ENCODE measurements at regions not wholly inside any gene's neighbourhood (a gene's known extent, or its start where the extent isn't known, plus 50 kb on each side); places are given as distances from the start of the nearest gene placed in this dataset.

DNA sequence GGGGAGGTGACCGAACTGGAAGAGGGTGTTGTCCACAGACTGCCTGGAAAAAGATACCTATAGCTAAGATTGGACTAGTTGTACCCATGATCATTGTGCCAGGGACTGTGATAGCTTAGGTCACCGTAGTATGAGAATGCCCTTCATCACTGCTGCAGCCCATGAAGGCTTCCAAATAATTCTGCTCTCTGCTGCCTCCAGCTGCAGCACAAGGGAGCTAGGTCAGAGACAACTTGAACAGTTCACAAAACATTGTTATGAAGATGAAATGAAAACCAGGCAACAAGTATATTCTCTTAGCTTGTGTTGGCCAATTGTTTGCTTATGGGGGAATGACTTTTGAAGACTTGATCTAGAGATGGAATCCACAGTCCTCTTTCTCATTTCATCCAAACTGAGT lies 246.7 kb downstream of the MRPL39 start:
- DNase-seq (ENCODE audit: low spot score in 2 of 2): no peak
- Mint-ChIP-seq H3K36me3 (ENCODE audit: insufficient read depth) (no peaks in the 10 kb centered on the region), H3K27me3 (no peaks in the 10 kb centered on the region), H3K4me1 (no peaks in the 10 kb centered on the region), H3K27ac (ENCODE audit: low read depth) (no peak overlapping the region), H3K9me3 (no peaks in the 10 kb centered on the region), H3K4me3 (no peak overlapping the region)
- no peak for ATAC-seq (replicated peaks; ENCODE audit: extremely low read depth, poor library complexity, severe bottlenecking)

DNA sequence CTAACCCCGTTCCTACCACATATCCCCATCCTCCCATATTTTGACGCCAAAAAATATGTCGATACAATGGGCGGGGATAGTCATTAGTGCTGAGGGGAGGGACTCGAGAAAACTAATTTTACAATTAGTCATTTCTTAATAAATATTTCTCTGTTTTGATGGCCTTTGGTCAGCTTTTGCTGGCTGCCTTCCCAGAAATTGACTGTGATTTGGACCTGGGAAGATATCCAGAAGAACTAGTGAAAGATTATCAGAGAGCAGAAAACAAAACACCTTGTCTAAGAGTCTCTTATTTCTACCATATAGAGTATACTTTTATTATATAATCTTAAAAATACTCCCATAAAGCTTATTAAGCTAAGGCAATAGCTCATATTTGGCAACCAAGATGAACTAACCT lies 247.6 kb downstream of the MRPL39 start:
- DNase-seq (ENCODE audit: low spot score in 2 of 2): no peak
- H3K4me3 Mint-ChIP-seq: no peak overlapping the region
- no peaks in the 10 kb centered on the region for H3K36me3 Mint-ChIP-seq (ENCODE audit: insufficient read depth)
- H3K9me3 Mint-ChIP-seq: no peaks in the 10 kb centered on the region
- H3K4me1 Mint-ChIP-seq: no peaks in the 10 kb centered on the region
- no peak overlapping the region for H3K27ac Mint-ChIP-seq (ENCODE audit: low read depth)
- no peaks in the 10 kb centered on the region for H3K27me3 Mint-ChIP-seq
- ATAC-seq (replicated peaks; ENCODE audit: extremely low read depth, poor library complexity, severe bottlenecking): no peak

DNA sequence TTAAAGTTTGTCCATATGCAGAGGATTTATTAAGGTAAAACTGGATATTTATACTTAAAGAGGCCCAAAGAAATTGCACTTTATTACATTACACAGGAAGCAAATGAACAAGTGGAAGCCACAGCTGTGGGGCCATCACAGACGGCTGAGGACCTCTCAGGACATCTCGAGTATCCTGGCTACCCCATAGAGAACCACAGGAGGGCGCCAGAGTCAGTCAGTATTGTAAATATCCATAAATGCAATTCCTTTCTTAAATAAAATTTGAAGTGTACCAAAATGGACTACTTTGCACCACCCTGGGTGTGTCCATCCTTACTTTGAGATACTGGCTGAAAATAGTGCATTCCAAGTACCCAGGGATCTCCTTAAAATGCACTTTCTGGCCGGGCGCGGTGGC lies 257.2 kb downstream of the MRPL39 start:
- no peak for ATAC-seq (replicated peaks; ENCODE audit: extremely low read depth, poor library complexity, severe bottlenecking)

DNA sequence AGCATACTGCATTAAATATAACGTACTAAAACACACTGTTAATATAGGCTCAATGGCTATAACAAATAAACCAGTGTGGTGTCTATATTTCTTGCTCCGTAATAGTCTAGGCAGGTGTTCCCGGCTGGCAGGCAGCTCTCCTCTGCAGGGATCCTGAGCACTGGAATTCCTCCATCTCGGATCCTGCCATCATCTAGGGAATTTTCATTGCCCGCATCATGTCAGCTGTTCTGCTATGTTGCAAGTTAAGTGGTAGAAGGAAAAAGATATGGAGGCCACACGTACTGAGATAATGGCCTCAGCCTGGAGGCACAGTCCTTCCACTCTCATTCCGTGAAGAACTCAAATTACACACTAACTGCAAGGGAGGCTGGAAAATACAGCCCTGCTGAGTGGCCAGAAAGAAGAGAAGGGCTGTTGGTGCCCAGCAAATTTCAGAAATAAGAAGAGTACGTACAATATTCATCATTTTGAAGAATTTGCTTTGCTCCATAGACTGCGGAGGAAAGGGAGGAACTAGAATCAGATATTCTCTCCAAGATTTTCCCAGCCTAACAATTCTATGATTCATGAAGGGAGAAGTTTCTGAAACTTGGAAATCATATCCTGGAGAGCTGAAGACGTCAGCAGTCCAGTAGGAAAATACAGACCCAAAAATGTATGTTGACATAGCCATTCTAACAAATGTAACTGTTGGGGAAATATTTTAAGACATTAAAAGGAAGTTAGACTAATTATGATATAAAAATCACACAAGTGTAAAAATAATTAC lies 263.3 kb downstream of the MRPL39 start:
- H3K36me3 Mint-ChIP-seq (ENCODE audit: insufficient read depth): no peaks in the 10 kb centered on the region
- no peak for ATAC-seq (replicated peaks; ENCODE audit: extremely low read depth, poor library complexity, severe bottlenecking)
- H3K4me1 Mint-ChIP-seq: no peaks in the 10 kb centered on the region
- H3K27ac Mint-ChIP-seq (ENCODE audit: low read depth): no peak overlapping the region
- DNase-seq (ENCODE audit: low spot score in 2 of 2): no peak
- no peaks in the 10 kb centered on the region for H3K27me3 Mint-ChIP-seq
- H3K4me3 Mint-ChIP-seq: no peak overlapping the region
- H3K9me3 Mint-ChIP-seq: no peaks in the 10 kb centered on the region

More for the DNA sequence above, 257.2 kb downstream of the MRPL39 start:
- H3K36me3 Mint-ChIP-seq (ENCODE audit: insufficient read depth): no peaks in the 10 kb centered on the region
- no peaks in the 10 kb centered on the region for H3K27me3 Mint-ChIP-seq
- DNase-seq (ENCODE audit: low spot score in 2 of 2): no peak
- no peaks in the 10 kb centered on the region for H3K4me1 Mint-ChIP-seq
- no peaks in the 10 kb centered on the region for H3K9me3 Mint-ChIP-seq
- H3K27ac Mint-ChIP-seq (ENCODE audit: low read depth): no peak overlapping the region
- H3K4me3 Mint-ChIP-seq: no peak overlapping the region

DNA sequence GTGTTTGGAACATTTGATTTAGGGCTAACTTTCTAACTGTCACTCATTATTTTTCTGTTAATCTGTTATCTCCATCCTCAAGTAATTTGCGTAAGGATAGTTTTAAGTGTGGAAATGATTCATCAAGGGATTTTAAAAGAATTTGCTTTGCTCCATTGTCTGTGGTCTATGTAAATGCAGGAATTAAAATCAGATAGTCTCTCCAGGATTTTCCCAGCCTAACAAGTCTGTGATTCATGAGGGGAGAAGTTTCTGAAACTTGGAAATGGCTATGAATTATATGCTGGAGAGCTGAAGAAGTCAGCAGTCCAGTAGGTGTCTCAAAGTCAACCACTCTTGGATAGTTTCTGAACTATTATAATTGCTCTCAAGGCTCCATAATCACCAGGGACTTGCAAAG lies 264.5 kb downstream of the MRPL39 start:
- Mint-ChIP-seq H3K4me3 (no peak overlapping the region), H3K9me3 (no peaks in the 10 kb centered on the region), H3K27ac (ENCODE audit: low read depth) (no peak overlapping the region), H3K27me3 (no peaks in the 10 kb centered on the region), H3K4me1 (no peaks in the 10 kb centered on the region), H3K36me3 (ENCODE audit: insufficient read depth) (no peaks in the 10 kb centered on the region)
- no peak for ATAC-seq (replicated peaks; ENCODE audit: extremely low read depth, poor library complexity, severe bottlenecking)
- no peak for DNase-seq (ENCODE audit: low spot score in 2 of 2)

DNA sequence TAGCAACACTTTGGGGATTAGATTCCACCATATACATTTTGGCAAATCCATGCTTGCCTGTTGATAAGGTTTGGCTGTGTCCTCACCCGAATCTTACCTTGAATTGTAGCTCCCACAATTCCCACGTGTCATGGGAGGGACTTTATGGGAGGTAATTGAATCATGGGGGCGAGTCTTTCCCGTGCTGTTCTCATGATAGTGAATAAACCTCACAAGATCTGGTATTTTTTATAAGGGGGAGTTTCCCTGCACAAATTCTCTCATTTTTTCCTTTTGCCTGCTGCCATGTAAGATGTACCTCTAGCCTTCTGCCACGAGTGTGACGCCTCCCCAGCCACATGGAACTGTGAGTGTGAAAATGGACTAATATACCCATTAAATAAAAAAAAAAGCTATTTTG lies 265.3 kb downstream of the MRPL39 start:
- Mint-ChIP-seq H3K4me3 (no peak overlapping the region), H3K9me3 (no peaks in the 10 kb centered on the region), H3K27me3 (no peaks in the 10 kb centered on the region), H3K4me1 (no peaks in the 10 kb centered on the region), H3K36me3 (ENCODE audit: insufficient read depth) (no peaks in the 10 kb centered on the region), H3K27ac (ENCODE audit: low read depth) (no peak overlapping the region)
- ATAC-seq (replicated peaks; ENCODE audit: extremely low read depth, poor library complexity, severe bottlenecking) (no peak), DNase-seq (ENCODE audit: low spot score in 2 of 2) (no peak)

DNA sequence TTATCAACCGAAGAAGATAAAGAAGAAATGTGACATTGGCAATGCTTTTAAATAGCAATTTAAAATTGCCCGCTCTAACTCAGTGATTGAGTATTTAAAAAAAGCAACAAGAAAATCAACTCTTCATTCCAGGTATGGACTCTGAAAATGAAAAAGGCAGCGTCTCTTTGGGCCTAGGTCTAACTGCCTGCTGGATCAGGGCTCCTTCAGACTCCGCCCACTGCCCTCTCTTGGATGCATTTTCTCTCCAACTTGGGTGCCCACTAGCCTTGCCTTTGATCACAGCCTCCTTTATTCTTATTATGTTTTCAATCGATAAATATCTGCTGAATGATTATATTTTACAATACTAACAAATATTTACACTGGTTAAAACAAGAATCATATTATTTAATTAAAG lies 268.9 kb downstream of the MRPL39 start:
- Mint-ChIP-seq H3K4me1 (no peaks in the 10 kb centered on the region), H3K36me3 (ENCODE audit: insufficient read depth) (no peaks in the 10 kb centered on the region), H3K4me3 (no peak overlapping the region), H3K9me3 (no peaks in the 10 kb centered on the region), H3K27me3 (no peaks in the 10 kb centered on the region), H3K27ac (ENCODE audit: low read depth) (no peak overlapping the region)
- ATAC-seq (replicated peaks; ENCODE audit: extremely low read depth, poor library complexity, severe bottlenecking): no peak
- DNase-seq (ENCODE audit: low spot score in 2 of 2): no peak

DNA sequence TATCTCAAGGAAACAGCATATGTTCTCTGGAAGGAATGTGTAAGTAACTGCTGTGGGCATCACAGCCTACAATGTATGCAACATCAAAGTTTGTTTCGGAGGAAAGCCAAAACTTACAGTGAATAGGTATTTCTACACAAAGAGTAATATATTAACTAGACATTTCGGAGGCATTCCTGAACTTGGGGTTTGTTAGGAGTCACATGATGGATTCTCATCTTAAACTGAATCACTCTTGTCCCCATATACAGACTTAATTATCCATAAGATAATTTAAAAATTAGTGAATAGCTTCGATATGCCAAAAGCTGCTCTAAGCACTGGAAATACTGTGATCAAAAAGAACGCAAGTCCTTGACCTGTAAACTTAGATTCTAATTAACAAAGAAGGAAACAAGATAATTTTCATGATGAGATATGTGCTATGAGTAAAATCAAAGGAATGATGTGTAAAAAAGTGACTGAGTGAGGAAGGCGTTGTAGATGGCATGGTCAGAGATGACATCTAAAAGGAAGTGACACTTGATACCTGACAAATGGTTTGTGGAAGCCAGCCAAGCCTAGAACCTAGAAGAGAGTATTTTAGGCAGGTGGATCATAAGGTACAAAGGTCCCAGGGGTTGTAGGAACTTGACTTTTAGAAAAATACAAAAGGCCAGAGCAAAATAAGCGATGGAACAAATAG lies 273.1 kb downstream of the MRPL39 start:
- no peaks in the 10 kb centered on the region for H3K27me3 Mint-ChIP-seq
- H3K4me1 Mint-ChIP-seq: no peaks in the 10 kb centered on the region

DNA sequence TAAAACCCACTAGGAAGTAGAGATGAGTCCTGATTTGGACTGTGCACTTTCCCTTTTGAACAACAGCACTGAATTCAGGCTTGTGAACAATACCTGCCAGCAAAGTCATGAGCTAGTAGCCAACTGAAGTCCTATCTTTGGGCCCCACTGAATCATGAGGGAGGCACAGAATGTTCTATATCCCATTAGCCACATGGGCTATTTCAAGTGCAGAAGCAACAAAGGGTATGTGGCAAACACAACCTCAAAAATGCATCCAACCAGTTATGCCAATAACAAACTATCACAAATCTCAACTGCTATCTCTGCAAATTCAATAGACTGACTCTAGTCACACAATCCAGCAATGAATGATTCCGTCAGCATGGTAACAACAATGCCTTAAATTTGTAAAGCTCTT lies 276.0 kb downstream of the MRPL39 start:
- no peaks in the 10 kb centered on the region for H3K36me3 Mint-ChIP-seq (ENCODE audit: insufficient read depth)
- ATAC-seq (replicated peaks; ENCODE audit: extremely low read depth, poor library complexity, severe bottlenecking) (no peak), DNase-seq (ENCODE audit: low spot score in 2 of 2) (no peak)
- H3K4me1 Mint-ChIP-seq: no peaks in the 10 kb centered on the region
- no peak overlapping the region for H3K27ac Mint-ChIP-seq (ENCODE audit: low read depth)
- no peaks in the 10 kb centered on the region for H3K27me3 Mint-ChIP-seq
- H3K4me3 Mint-ChIP-seq: no peak overlapping the region
- no peaks in the 10 kb centered on the region for H3K9me3 Mint-ChIP-seq

More for the DNA sequence above, 273.1 kb downstream of the MRPL39 start:
- H3K4me3 Mint-ChIP-seq: no peak overlapping the region
- H3K36me3 Mint-ChIP-seq (ENCODE audit: insufficient read depth): no peaks in the 10 kb centered on the region
- no peak for ATAC-seq (replicated peaks; ENCODE audit: extremely low read depth, poor library complexity, severe bottlenecking)
- no peaks in the 10 kb centered on the region for H3K9me3 Mint-ChIP-seq
- no peak overlapping the region for H3K27ac Mint-ChIP-seq (ENCODE audit: low read depth)
- DNase-seq (ENCODE audit: low spot score in 2 of 2): no peak

DNA sequence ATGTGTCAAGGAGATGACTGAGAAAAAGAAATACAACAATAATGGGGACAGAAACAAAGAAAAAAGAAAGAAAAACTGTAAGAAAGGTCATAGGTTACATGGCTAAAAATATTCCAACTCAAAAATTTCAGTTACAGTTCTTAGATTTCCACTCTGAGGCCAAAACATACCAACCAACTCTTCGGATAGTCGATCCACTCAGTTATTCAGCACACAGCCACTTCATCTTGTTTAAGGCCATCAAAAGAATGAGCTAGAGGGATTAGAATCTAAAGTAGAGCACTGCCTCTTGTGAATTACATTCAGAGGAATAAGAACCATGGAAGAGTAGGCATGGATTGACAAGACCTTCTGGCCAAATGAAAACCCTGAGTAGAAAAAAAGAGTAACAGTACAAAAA lies 277.0 kb downstream of the MRPL39 start:
- no peak overlapping the region for H3K27ac Mint-ChIP-seq (ENCODE audit: low read depth)
- H3K27me3 Mint-ChIP-seq: no peaks in the 10 kb centered on the region
- H3K4me1 Mint-ChIP-seq: no peaks in the 10 kb centered on the region
- H3K36me3 Mint-ChIP-seq (ENCODE audit: insufficient read depth): no peaks in the 10 kb centered on the region
- no peak for DNase-seq (ENCODE audit: low spot score in 2 of 2)
- ATAC-seq (replicated peaks; ENCODE audit: extremely low read depth, poor library complexity, severe bottlenecking): no peak
- no peak overlapping the region for H3K4me3 Mint-ChIP-seq
- H3K9me3 Mint-ChIP-seq: no peaks in the 10 kb centered on the region

DNA sequence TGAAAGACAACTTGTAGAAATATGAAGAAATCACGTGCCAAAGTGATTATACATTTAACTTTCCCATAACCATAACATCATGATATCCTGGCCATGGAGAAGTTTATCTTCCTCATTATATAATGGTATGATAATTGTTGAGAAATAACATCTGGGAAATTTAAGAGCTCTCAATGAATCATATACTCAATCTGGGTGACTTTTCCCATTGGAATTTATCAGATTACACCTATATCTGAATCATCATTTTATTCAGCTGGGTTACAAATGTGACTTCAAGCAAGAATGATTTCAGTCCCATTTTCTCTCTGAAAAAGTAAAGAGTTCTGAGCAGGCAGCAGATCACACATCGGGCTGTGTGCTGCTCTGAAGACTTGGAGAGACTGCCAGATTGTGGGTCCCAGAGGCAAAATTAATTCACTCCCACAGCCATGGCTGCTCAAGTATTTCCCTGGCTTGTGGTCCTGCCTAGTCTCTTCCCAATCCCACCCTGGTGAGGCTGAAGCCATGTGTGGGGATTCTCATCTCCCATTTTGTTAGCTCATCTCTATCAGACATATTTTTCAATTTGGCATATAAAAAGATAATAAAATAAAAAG lies 278.0 kb downstream of the MRPL39 start:
- no peak for DNase-seq (ENCODE audit: low spot score in 2 of 2)
- H3K27me3 Mint-ChIP-seq: no peaks in the 10 kb centered on the region
- ATAC-seq (replicated peaks; ENCODE audit: extremely low read depth, poor library complexity, severe bottlenecking): no peak

DNA sequence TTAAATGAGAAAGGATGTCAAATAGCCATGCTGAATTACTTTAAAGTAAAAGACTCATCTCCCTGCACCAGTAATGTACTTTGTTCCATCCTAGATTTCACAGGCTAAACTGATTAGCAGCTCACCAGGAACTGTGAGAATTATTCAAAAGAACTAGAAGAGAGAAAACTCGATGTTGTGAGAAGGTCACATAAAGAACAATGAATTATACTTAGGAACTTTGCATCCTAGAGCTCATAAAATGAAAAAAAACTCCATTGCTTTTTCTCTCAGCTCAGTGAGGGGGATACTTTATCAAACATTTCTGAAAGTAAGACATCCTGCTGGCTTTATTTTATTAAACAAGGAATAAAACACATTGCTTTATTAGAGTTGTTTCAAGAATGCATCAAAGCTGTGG lies 278.5 kb downstream of the MRPL39 start:
- DNase-seq (ENCODE audit: low spot score in 2 of 2) (no peak), ATAC-seq (replicated peaks; ENCODE audit: extremely low read depth, poor library complexity, severe bottlenecking) (no peak)
- H3K9me3 Mint-ChIP-seq: no peaks in the 10 kb centered on the region
- no peak overlapping the region for H3K27ac Mint-ChIP-seq (ENCODE audit: low read depth)
- H3K36me3 Mint-ChIP-seq (ENCODE audit: insufficient read depth): no peaks in the 10 kb centered on the region
- no peak overlapping the region for H3K4me3 Mint-ChIP-seq
- no peaks in the 10 kb centered on the region for H3K27me3 Mint-ChIP-seq
- no peaks in the 10 kb centered on the region for H3K4me1 Mint-ChIP-seq

More for the DNA sequence above, 278.0 kb downstream of the MRPL39 start:
- Mint-ChIP-seq H3K4me1 (no peaks in the 10 kb centered on the region), H3K9me3 (no peaks in the 10 kb centered on the region), H3K4me3 (no peak overlapping the region), H3K27ac (ENCODE audit: low read depth) (no peak overlapping the region), H3K36me3 (ENCODE audit: insufficient read depth) (no peaks in the 10 kb centered on the region)

DNA sequence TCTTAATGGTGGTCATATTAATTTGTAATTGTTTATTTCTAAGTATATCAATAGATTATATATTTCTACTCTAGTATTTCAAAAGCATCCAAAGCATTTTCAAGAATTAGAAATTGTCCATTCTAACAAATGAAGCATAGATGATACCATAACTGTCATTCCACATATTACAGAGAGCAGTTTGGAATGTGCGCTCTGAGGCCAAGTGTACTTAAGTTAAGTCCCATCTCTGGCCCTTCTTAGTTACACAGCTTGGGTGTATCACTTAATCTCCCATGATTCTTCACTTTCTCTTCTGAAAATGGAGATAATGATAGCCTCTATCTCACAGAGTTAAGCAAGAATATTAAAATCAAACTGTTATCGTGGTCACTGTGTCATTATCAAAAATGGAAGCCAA lies 281.1 kb downstream of the MRPL39 start:
- ATAC-seq (replicated peaks; ENCODE audit: extremely low read depth, poor library complexity, severe bottlenecking): no peak
- no peaks in the 10 kb centered on the region for H3K27me3 Mint-ChIP-seq

More for the DNA sequence above, 281.1 kb downstream of the MRPL39 start:
- no peak overlapping the region for H3K27ac Mint-ChIP-seq (ENCODE audit: low read depth)
- no peaks in the 10 kb centered on the region for H3K36me3 Mint-ChIP-seq (ENCODE audit: insufficient read depth)
- H3K4me1 Mint-ChIP-seq: no peaks in the 10 kb centered on the region
- H3K4me3 Mint-ChIP-seq: no peak overlapping the region
- H3K9me3 Mint-ChIP-seq: no peaks in the 10 kb centered on the region
- DNase-seq (ENCODE audit: low spot score in 2 of 2): no peak
